C4-2B (cell line): ENCODE measurements at regions not wholly inside any gene's neighbourhood (a gene's known extent, or its start where the extent isn't known, plus 50 kb on each side); places are given as distances from the start of the nearest gene placed in this dataset.

Experiments
- CTCF ChIP-seq: fragments of 450-650 bp; conservative IDR thresholded peaks from 2 replicates; pipeline ENCODE4 v1.5.1; 2017; ENCODE audit warnings: mild to moderate bottlenecking
- ZFX ChIP-seq: fragments of 450-650 bp; IDR thresholded peaks from 2 replicates; pipeline ENCODE4 v1.6.1; 2017

DNA sequence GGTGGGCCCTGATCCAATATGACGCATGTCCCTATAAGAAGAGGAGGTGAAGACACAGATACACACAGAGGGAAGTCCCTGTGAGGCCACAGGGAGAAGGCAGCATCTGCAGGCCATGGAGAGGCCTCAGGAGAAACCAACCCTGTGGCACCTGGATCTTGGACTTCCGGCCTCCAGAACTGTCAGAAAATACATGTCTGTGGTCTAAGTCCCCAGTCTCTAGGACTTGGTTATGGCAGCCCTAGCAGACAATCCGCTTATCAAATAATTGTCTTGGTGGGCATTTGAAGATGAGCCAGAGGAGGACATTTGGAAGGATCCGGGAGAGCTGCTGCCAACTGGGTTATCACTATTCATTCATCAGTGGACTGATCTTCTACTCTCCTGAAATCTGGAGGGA lies 57.6 kb upstream of the FOXQ1 start:
- TF ChIP-seq CTCF (no peak), ZFX (no peak)
